ENCODE measurements at regions not wholly inside any gene's neighbourhood (a gene's known extent, or its start where the extent isn't known, plus 50 kb on each side); places are given as distances from the start of the nearest gene placed in this dataset.
"Not testable (repeated sequence)": the region's sequence is repeated elsewhere in the genome, so short reads cannot be mapped to it uniquely, and the experiment has no call there.

- not testable (repeated sequence) for DNase-seq
Measured at GRCh38 chrX:128954697-128955096, 568.6 kb downstream of the SMARCA1 start.

GRCh38 chrX:128931071-128931470 lies 592.2 kb downstream of the SMARCA1 start:
- no peak for DNase-seq

- no peak for DNase-seq
Measured at GRCh38 chrX:128929271-128930057, 593.8 kb downstream of the SMARCA1 start.

- no peak for DNase-seq
Measured at GRCh38 chrX:128928636-128929035, 594.7 kb downstream of the SMARCA1 start.

- DNase-seq = no peak
Measured at GRCh38 chrX:128927363-128927762, 595.9 kb downstream of the SMARCA1 start.

GRCh38 chrX:128906753-128907152 lies 616.5 kb downstream of the SMARCA1 start:
- DNase-seq = no peak

GRCh38 chrX:128901018-128901417 lies 622.3 kb downstream of the SMARCA1 start:
- DNase-seq = no peak

- DNase-seq = no peak
Measured at GRCh38 chrX:128897621-128898020, 625.7 kb downstream of the SMARCA1 start.

- no peak for DNase-seq
Measured at GRCh38 chrX:128891554-128891953, 631.7 kb downstream of the SMARCA1 start.

- no peak for DNase-seq
Measured at GRCh38 chrX:128884430-128884829, 638.9 kb downstream of the SMARCA1 start.

- no peak for DNase-seq
Measured at GRCh38 chrX:128883650-128884049, 639.6 kb downstream of the SMARCA1 start.

GRCh38 chrX:128870361-128870760 lies 652.9 kb downstream of the SMARCA1 start:
- DNase-seq = no peak

- DNase-seq = no peak
Measured at GRCh38 chrX:128862557-128862956, 660.7 kb downstream of the SMARCA1 start.

- no peak for DNase-seq
Measured at GRCh38 chrX:128848374-128848773, 674.9 kb downstream of the SMARCA1 start.

- no peak for DNase-seq
Measured at GRCh38 chrX:128846385-128846784, 676.9 kb downstream of the SMARCA1 start.

GRCh38 chrX:128818690-128819089 lies 704.6 kb downstream of the SMARCA1 start:
- DNase-seq = no peak

GRCh38 chrX:128816919-128817318 lies 706.4 kb downstream of the SMARCA1 start:
- DNase-seq = no peak

- no peak for DNase-seq
Measured at GRCh38 chrX:128807367-128807766, 715.9 kb downstream of the SMARCA1 start.

- DNase-seq = no peak
Measured at GRCh38 chrX:128805236-128805635, 718.1 kb downstream of the SMARCA1 start.

GRCh38 chrX:128804828-128805227 lies 718.5 kb downstream of the SMARCA1 start:
- no peak for DNase-seq

- no peak for DNase-seq
Measured at GRCh38 chrX:128800138-128800537, 723.2 kb downstream of the SMARCA1 start.

- DNase-seq = not testable (repeated sequence)
Measured at GRCh38 chrX:128783139-128783538, 730.9 kb upstream of the ACTRT1 start.

GRCh38 chrX:128781506-128781905 lies 729.3 kb upstream of the ACTRT1 start:
- DNase-seq = peak; percentile 2

GRCh38 chrX:128780934-128781333 lies 728.7 kb upstream of the ACTRT1 start:
- no peak for DNase-seq

GRCh38 chrX:128769495-128769894 lies 717.3 kb upstream of the ACTRT1 start:
- DNase-seq = no peak
